ENCODE measurements at regions not wholly inside any gene's neighbourhood (a gene's known extent, or its start where the extent isn't known, plus 50 kb on each side); places are given as distances from the start of the nearest gene placed in this dataset.

DNA sequence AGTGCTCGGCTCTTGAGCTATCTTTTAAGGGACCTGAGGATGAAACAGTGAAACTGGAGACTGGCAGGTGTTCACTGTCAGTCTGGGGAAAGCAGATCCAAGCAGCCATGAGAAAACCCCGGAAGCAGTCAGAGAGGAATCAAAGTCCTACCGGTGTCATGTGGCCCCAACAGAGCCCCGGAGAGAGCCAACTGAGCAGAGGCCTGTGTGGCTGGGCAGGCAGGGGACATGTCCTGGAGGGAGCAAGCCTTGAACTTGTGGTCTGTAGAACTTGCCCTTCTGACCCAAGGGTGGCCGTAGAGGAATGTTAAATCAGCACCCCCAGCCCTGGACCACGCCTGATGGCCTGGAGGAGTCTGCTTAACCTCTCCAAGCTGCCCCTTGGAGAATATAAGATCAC is 113.7 kb upstream of the ZNF507 start:
- TF ChIP-seq CTCF (IDR thresholded peaks at IDR 0.05) (no peak), POLR2AphosphoS5 (IDR thresholded peaks at IDR 0.05) (no peak), EP300 (IDR thresholded peaks at IDR 0.05) (no peak), POLR2A (IDR thresholded peaks at IDR 0.05) (no peak)

Data from upper lobe of left lung (tissue), 4 donors.